ENCODE measurements at regions not wholly inside any gene's neighbourhood (a gene's known extent, or its start where the extent isn't known, plus 50 kb on each side); places are given as distances from the start of the nearest gene placed in this dataset.
"Not testable (repeated sequence)": the region's sequence is repeated elsewhere in the genome, so short reads cannot be mapped to it uniquely, and the experiment has no call there.

DNA sequence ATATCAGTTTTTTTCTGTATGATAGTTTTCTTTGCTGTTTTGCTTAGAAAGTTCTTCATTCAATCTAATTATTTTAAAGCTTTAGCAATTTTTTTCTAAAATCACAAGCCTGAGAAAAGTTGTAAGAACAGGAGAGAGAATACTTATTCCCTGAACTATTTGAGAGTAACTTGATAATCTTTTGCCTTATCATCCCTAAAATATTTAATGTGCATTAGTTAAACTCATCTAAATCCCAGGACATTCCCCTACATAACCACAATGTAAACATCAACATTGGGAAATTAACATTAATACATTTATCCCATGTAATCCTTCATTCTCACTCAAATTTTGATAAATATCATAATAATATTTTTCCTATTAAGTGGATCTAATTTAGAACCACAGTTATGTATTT is 241.8 kb downstream of the CD109 start:
- TF ChIP-seq, protein P1, sequence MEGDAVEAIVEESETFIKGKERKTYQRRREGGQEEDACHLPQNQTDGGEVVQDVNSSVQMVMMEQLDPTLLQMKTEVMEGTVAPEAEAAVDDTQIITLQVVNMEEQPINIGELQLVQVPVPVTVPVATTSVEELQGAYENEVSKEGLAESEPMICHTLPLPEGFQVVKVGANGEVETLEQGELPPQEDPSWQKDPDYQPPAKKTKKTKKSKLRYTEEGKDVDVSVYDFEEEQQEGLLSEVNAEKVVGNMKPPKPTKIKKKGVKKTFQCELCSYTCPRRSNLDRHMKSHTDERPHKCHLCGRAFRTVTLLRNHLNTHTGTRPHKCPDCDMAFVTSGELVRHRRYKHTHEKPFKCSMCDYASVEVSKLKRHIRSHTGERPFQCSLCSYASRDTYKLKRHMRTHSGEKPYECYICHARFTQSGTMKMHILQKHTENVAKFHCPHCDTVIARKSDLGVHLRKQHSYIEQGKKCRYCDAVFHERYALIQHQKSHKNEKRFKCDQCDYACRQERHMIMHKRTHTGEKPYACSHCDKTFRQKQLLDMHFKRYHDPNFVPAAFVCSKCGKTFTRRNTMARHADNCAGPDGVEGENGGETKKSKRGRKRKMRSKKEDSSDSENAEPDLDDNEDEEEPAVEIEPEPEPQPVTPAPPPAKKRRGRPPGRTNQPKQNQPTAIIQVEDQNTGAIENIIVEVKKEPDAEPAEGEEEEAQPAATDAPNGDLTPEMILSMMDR (conservative IDR thresholded peaks at IDR 0.05; ENCODE audit: low read depth, low read length): no peak
- DNase-seq (ENCODE audit: low read depth): no peak
- no peak overlapping the region for H3K4me3 ChIP-seq (ENCODE audit: low read depth, low read length)

DNA sequence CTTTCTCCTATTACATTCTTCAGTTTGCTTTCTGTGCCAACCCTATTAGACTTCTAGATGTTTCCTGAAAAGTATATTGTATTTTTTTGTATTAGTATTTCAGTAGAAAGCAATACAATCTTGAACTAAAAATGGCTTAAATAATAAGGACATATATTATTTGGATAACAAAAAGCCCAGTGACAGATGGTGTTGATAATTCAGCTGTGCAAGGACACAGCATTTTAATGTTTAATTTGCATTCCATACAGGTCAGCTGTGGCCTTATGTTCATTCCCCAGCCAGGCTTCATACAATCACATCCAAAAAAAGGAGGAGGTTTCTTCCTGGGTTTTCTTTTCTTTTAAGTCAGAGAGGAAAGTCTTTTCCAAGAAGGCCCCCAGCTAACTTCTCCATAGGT is 236.9 kb downstream of the CD109 start:
- TF ChIP-seq, protein P1 (conservative IDR thresholded peaks at IDR 0.05; ENCODE audit: low read depth, low read length): no peak
- H3K4me3 ChIP-seq (ENCODE audit: low read depth, low read length): no peak overlapping the region
- DNase-seq (ENCODE audit: low read depth): no peak

DNA sequence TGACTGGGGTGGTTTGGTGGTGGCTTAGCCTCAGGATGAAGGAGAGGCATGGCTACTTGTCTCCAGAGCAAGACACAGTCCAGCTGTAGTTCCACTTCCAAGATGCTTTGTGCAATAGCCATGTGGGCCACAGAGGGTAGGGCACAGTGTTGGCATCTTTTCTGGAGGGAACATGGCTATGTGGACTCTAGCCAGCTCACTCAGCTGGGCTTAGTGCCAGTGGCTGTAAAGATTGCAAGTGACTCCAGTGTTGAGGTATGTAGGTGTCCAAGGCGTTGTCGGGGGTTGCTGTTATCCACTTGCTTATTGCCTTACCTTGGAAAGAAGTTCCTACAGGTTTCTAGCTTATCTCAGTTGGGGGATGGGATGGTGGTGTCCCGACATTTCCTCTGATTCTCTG is 233.4 kb downstream of the CD109 start:
- TF ChIP-seq, protein P1 (conservative IDR thresholded peaks at IDR 0.05; ENCODE audit: low read depth, low read length): no peak
- no peak overlapping the region for H3K4me3 ChIP-seq (ENCODE audit: low read depth, low read length)
- peak; percentile 10 for DNase-seq (ENCODE audit: low read depth)

DNA sequence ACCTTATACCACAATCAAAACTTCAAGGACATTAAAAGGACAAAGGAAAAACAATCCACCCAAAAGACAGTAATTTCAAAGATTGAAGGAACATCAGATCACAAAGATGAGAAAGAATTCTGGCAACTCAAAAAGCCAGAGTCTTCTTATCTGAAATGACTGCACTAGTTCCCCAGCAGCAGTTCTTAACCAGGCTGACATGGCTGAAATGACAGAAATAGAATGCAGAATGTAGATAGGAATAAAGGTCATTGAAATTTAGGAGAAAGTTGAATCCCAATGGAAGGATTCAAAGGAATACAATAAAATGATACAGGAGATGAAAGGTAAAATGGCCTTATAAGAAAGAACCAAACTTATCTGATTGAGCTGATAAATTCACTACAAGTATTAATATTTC is 231.4 kb downstream of the CD109 start:
- no peak overlapping the region for H3K4me3 ChIP-seq (ENCODE audit: low read depth, low read length)
- peak; percentile 12 for DNase-seq (ENCODE audit: low read depth)
- TF ChIP-seq, protein P1 (conservative IDR thresholded peaks at IDR 0.05; ENCODE audit: low read depth, low read length): no peak

DNA sequence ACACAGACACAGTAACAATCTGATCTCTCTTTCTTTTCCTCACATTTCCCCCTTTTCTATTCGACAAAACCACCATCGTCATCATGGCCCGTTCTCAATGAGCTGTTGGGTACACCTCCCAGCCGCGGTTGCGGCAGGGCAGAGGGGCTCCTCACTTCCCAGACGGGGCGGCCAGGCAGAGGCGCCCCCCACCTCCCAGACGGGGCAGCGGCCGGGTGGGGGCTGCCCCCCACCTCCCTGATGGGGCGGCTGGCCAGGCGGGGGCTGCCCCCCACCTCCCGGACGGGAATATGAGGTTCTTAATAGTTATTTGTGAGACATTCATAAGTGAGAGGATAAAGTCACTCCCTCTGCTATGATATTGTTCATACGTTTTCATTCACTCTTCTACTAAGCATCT is 229.7 kb downstream of the CD109 start:
- H3K4me3 ChIP-seq (ENCODE audit: low read depth, low read length); DNase-seq (ENCODE audit: low read depth): not testable (repeated sequence)

DNA sequence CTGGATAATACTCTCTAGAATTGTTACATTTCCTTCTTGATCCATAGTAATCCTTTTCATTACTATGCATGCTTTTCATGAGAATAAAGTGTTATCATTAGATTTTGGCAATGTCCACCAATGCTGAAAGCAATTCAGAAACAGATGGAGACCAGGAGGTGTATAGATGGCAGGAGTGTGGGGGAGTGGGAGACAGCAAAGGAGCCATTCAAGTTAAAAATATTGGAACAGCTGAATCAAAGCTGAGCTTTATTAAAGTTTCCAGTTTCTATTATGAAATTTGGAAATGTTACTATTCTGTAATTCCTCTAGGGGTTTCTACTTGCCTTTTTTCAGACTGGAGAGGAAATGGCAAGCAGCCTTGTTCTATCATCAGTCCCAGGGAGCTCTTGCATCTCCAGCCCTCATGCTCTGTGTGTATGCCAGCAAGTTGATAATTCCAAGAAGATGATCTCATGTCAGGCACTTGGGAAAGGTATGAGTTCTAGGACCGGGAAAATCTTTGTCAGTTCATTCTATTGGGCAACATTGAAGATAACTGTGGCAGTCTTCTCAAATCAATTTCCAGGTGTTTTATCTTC is 228.0 kb downstream of the CD109 start:
- DNase-seq (ENCODE audit: low read depth): peak; percentile 29
- TF ChIP-seq, protein P1 (conservative IDR thresholded peaks at IDR 0.05; ENCODE audit: low read depth, low read length): no peak
- H3K4me3 ChIP-seq (ENCODE audit: low read depth, low read length): no peak overlapping the region

DNA sequence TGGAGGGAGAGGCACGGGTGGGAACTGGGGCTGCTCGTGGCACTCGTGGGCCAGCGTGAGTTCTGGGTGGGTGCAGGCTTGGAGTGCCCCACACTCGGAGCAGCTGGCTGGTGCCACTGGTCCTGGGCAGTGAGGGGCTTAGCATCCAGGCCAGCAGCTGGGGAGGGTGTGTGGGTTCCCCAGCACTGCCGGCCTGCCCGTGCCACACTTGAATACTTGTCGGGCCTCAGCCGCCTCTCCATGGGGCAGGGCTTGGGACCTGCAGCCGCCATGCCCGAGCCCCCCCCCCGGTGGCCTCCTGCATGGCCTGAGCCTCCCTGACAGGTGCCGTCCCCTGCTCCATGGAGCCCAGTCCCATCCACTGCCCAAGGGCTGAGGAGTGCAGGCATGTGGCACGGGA is 207.2 kb downstream of the CD109 start:
- no peak for DNase-seq (ENCODE audit: low read depth)
- no peak overlapping the region for H3K4me3 ChIP-seq (ENCODE audit: low read depth, low read length)
- TF ChIP-seq, protein P1 (conservative IDR thresholded peaks at IDR 0.05; ENCODE audit: low read depth, low read length): no peak
